Activated CD4-positive, alpha-beta T cell treated with anti-CD3 and anti-CD28 coated beads for 24 hours (primary cell): ENCODE measurements at regions not wholly inside any gene's neighbourhood (a gene's known extent, or its start where the extent isn't known, plus 50 kb on each side); places are given as distances from the start of the nearest gene placed in this dataset.
A peak's percentile ranks its signal among the peaks of the same experiment; 100 is the strongest.

ENCODE experiments used
- DNase-seq, 2 donors: peaks; one replicate each; pipeline ENCODE4 v3.0.0-alpha.2; 2020; ENCODE audit warnings: low read depth in 2 of 2

DNA sequence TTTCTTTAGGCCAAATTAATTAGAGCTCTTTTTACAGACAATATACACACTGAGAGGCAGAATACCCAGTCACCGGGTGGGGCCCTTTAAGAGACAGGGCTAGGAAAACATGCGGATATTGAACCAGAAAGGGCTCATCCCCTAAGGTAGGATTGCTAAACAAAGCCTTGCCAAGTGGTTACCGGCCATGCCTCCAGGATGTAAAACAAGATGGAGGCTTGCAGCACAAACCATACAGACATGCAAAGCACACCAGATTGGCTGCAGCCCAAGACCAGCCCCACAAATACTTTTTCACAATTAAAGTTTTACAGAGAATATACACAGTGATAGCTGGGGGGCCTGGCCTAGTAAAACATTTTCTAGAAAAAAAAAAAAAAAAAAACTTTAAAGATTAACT lies 210.0 kb downstream of the KLHL4 start:
- DNase-seq, result no peak

DNA sequence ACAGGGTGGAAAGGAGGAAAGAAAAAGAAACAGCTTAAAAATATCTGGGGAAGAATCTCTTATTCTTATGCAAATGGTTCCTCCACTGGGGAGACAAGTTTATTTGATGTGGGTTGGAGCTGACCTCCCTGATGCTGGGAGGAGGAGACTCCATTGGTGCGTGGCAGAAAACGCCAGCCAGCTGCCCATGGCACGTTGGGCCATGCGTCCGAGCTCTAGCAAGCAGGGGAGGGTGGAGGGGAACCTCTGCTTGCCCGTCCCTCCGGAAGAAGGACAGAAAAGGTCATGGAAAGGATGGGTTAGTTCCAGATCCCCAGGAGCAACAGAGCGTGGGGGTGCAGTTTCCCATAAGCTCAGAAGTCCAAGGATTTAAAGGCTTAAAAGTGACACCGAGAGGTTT lies 210.4 kb downstream of the KLHL4 start:
- DNase-seq, result no peak

DNA sequence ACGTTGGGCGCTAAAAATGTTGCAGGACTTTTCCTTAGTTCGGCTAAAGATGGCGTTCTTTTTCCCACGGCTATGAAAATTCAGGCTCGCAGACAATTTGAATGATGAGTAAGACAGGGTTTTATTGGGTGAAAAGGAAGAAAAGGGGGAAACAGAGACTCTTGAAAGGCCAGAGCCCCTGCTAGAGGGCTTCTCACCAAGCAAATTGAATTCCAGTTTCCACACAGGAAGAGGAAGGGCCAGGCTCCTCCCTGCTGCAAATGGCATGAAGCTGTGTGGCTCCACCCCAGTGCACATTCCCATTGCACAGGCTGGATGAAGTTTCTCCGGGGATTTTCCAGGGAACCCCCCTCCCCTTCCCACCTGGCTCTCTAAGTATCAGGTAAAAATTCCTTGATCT lies 210.9 kb downstream of the KLHL4 start:
- no peak for DNase-seq

DNA sequence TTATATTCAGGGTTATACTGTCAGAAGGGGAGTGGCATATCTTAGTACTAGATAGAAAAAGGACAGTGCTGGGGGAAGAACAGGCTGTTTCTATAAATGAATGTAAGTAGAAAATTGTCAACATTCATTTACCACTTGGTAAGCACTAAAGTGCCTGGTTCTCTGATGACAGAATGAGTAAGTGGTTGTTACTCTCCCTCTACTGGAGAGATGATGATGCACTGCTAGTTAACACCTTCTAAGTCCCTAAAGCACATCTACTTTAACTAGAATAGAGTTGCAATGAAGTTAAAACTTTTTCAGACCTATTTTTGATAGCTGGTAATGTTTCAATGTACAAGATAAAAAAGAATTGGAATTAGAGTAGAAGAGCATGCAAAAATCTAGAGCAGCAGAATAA lies 214.5 kb downstream of the KLHL4 start:
- no peak for DNase-seq

GRCh38 chrX:87736576-87736975 lies 219.0 kb downstream of the KLHL4 start:
- no peak for DNase-seq

- DNase-seq, result no peak
Observed at GRCh38 chrX:87744391-87744790, 226.8 kb downstream of the KLHL4 start.

- no peak for DNase-seq
Observed at GRCh38 chrX:87755493-87755892, 237.9 kb downstream of the KLHL4 start.

DNA sequence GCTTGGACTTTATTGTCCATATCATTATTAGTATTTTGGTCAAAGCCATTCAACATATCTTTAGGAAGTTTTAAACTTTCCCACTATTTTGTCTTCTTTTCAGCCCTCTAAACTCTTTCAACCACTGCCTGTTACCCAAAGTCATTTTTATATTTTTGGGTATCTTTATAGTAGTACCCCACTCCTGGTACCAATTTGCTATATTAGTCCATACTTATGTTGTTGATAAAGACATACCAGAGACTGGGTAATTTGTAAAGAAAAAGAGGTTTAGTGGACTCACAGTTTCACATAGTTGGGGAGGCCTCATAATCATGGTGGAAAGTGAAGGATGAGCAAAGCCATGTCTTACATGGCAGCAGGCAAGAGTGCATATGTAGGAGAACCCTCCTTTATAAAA lies 271.4 kb downstream of the KLHL4 start:
- no peak for DNase-seq

DNA sequence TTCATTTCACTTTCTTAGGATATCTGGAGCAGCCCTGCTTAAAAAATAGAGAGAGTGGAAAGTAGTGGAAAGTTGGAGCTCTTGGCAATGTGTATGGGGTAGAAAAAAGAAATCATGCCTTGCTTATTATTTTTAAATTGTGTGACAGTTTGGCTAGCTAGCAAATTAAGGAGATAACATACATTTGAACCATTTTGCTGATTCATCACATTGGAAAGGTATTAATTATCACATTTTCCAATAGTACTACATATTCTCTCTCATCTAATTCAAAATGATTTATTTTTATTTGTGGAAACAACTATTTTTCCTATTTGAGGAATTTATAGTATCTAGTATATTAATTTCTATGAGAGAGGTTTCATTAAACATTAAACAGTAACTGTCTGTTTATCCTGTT lies 280.4 kb downstream of the KLHL4 start:
- no peak for DNase-seq

DNA sequence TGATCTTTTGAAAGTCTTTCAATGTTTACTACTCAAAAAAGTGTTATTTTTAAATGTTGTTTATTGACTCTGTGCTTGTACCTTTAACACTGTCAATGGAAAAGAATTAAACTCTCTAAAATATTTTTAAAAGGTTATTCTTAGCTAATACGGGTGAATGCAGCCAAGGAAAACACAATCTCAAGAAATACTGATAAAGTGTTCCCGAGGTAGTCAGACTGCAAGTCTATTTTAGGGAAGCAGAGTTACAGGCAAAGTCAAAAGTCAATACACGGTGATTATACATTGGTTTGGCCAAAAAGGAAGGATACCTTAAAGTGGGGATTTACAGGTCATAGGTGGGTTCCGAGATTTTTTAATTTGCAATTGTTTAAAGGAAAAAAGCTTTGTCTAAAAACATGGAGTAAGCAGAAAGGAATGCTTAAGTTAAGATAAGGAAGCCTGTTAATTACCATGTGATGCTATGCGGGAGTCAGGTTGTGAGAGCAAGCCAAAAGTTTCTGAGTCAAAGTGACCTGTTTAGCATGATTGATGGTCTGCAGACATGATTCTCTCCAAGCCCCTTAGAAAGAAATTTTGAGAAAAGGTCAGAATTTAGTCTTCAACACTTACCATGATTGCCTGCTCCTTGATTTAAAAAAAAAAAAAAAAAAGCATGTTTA lies 288.4 kb downstream of the KLHL4 start:
- DNase-seq, result no peak

- no peak for DNase-seq
Observed at GRCh38 chrX:87808576-87809243, 291.1 kb downstream of the KLHL4 start.

GRCh38 chrX:87813566-87813965 lies 296.0 kb downstream of the KLHL4 start:
- no peak for DNase-seq

DNA sequence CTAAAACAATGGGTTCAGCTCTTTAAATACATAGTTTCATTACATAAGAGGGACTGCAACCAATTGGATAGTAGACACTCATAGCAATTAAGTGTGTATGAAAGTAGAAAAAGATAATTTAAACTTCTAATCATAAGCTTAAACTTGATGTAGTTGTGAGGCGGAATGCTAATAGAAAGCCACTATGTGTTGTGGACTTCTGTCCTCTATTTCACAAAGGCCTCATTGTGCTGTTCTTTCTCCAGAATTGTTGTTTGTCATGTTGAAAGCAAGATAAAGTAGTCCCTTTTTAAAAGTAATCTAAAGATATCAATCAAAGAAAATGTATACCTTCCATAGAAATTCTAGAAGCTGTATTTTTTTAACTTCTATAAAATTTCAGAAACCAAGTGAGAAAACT lies 329.4 kb downstream of the KLHL4 start:
- no peak for DNase-seq

DNA sequence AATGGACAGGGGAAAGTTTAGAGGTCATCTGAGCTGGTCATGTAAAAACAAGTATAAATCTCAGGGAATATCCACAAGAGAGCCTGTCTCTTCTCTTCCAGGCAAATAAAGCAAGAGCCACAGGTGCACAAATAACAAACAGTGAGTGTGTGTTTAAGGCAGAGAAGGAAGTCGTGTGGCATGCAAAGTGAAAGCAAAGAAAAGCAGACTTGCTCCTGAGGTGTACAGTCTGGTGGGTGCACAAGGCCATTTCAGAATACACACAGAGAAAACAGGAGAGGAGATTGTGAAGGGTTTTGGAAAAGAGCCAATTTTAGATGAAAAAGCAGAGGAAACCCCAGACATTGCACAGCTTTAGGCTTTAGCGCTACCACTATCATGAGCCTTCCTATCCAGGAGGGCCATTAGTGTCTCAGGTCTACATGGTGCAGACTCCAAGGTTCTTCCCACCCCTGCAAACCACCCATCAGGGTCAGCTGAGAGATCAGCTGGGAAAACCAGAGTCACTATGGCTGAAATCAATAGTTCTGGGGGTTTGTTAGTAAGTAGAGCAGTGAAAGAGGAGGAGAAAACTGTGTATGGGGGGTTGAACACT lies 355.8 kb downstream of the KLHL4 start:
- no peak for DNase-seq

- DNase-seq, result no peak
Observed at GRCh38 chrX:87874043-87874442, 356.4 kb downstream of the KLHL4 start.

GRCh38 chrX:87878926-87879325 lies 361.3 kb downstream of the KLHL4 start:
- no peak for DNase-seq

GRCh38 chrX:87890437-87890836 lies 372.8 kb downstream of the KLHL4 start:
- no peak for DNase-seq

DNA sequence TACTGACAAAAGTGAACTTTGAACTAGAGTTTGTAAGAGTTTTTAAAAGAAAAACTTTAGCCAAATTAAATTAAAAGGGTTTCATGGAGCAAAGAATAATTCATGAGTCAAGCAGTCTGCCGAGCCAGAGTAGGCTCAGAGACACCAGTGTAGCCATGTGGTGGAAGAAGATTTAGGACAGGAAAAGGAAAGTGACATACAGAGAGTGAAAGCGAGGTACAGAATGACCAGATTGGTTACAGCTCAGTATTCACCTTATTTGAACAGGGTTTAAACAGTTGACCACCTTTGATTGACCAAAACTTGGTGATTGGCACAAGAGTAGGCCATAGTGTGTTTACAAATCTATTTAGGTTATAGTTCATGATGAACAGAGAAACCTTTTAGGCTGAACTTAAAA lies 377.8 kb downstream of the KLHL4 start:
- DNase-seq, result no peak

DNA sequence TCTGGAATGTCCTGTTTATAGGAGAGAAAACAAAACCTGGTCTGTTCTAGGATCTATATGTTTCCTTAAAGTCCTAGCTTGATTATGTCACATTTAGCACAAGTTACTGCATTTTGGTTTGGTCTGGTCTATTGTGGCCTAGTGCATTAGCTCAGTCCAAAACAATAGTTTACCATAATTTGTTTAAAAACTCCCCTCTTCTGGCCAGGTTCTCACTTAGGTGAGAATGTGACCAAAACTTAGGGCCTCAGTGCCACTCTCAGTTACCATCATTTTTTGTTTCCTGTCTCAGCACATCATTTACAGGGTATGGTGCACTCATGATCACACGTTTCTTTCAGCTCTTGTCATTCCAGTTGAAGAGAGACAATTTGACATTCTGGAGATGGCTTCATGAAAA lies 378.5 kb downstream of the KLHL4 start:
- DNase-seq, result no peak

GRCh38 chrX:87900320-87900908 lies 382.8 kb downstream of the KLHL4 start:
- peak in 1 of 2 donors; percentile 16 for DNase-seq

GRCh38 chrX:87901060-87901459 lies 383.5 kb downstream of the KLHL4 start:
- DNase-seq, result no peak

DNA sequence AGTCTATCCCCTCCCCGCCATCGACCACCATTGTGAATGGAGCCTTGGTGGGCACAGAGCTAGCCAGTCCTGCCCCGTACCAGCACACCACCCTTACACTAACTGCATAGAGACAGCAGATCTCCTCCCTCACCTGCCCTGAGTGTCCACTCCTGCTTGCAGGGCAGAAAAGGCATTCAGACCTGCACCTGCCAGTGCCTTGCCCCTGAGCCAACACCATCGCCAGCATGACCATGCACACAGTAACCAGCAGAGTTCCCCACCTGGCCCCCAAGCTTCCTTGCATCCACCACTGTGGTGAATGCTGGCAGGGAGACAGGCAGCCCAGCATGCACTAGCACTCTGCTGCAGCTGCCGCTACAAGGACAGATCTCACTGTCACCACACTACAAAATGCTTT lies 397.1 kb downstream of the KLHL4 start:
- DNase-seq, result no peak

- DNase-seq, result no peak
Observed at GRCh38 chrX:87924619-87925018, 407.0 kb downstream of the KLHL4 start.
